Dermis microvascular lymphatic vessel endothelial cell (primary cell): ENCODE measurements at regions not wholly inside any gene's neighbourhood (a gene's known extent, or its start where the extent isn't known, plus 50 kb on each side); places are given as distances from the start of the nearest gene placed in this dataset.
A peak's percentile ranks its signal among the peaks of the same experiment; 100 is the strongest.

Experiments
- DNase-seq, 2 donors: peaks; one replicate each; pipeline versions ENCODE4 v3.0.0 to v3.0.0-alpha.2; 2010; ENCODE audit warnings: low read depth in 2 of 2

GRCh38 chr18:46265196-46266156 is 161.3 kb downstream of the HAUS1 start:
- no peak for DNase-seq

GRCh38 chr18:46266473-46266872 is 162.3 kb downstream of the HAUS1 start:
- no peak for DNase-seq

- no peak for DNase-seq
Measured at GRCh38 chr18:46268671-46269070, 164.5 kb downstream of the HAUS1 start.

- no peak for DNase-seq
Measured at GRCh38 chr18:46269275-46269674, 165.1 kb downstream of the HAUS1 start.

GRCh38 chr18:46271488-46271887 is 167.3 kb downstream of the HAUS1 start:
- no peak for DNase-seq

- no peak for DNase-seq
Measured at GRCh38 chr18:46273861-46274260, 169.7 kb downstream of the HAUS1 start.

GRCh38 chr18:46274266-46274665 is 170.1 kb downstream of the HAUS1 start:
- no peak for DNase-seq

- no peak for DNase-seq
Measured at GRCh38 chr18:46275370-46275769, 171.2 kb downstream of the HAUS1 start.

- DNase-seq = no peak
Measured at GRCh38 chr18:46276748-46277147, 172.6 kb downstream of the HAUS1 start.

- peak in 1 of 2 donors; percentile 26 for DNase-seq
Measured at GRCh38 chr18:46278481-46279465, 174.6 kb downstream of the HAUS1 start.

- no peak for DNase-seq
Measured at GRCh38 chr18:46279673-46280072, 175.5 kb downstream of the HAUS1 start.

GRCh38 chr18:46281185-46282176 is 177.3 kb downstream of the HAUS1 start:
- DNase-seq = peak; percentile 24 to 66

- DNase-seq = no peak
Measured at GRCh38 chr18:46282177-46282570, 178.0 kb downstream of the HAUS1 start.

GRCh38 chr18:46282646-46283045 is 178.5 kb downstream of the HAUS1 start:
- no peak for DNase-seq

GRCh38 chr18:46283268-46283667 is 179.1 kb downstream of the HAUS1 start:
- DNase-seq = peak in 1 of 2 donors; percentile 13

GRCh38 chr18:46283895-46284295 is 179.7 kb downstream of the HAUS1 start:
- no peak for DNase-seq

- no peak for DNase-seq
Measured at GRCh38 chr18:46289463-46289862, 185.3 kb downstream of the HAUS1 start.

GRCh38 chr18:46289931-46290330 is 185.7 kb downstream of the HAUS1 start:
- DNase-seq = no peak

GRCh38 chr18:46290440-46291020 is 186.3 kb downstream of the HAUS1 start:
- no peak for DNase-seq

- DNase-seq = no peak
Measured at GRCh38 chr18:46291149-46291548, 187.0 kb downstream of the HAUS1 start.
